ENCODE measurements at regions not wholly inside any gene's neighbourhood (a gene's known extent, or its start where the extent isn't known, plus 50 kb on each side); places are given as distances from the start of the nearest gene placed in this dataset.

DNA sequence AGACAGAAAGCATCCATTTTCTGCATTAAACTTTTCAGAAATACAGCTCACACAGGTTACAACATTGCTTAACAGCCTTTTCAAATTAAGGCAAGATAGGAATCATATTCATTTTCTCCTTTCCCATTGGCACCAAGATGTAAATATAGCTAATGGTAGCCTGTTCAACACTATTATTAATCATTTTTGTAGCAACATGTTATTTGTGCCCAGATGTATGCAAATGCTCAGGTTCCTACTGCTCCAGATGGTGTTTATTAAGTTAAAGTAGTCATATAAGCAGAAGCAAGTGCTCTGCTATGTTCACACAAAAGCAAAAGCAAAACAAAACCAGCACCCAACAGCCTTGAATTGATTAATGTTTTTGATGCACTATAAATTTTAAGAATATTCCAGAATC, 1110.6 kb downstream of the SLC6A15 start:
- intact Hi-C loops (cut with DNase I): no loop called here
- DNase-seq: no peak
- Histone ChIP-seq H3K4me1 (no peaks in the 10 kb centered on the region), H3K27ac (no peak overlapping the region), H3K9me3 (no peaks in the 10 kb centered on the region), H3K36me3 (no peaks in the 10 kb centered on the region), H3K4me3 (no peak overlapping the region), H3K27me3 (no peaks in the 10 kb centered on the region)
- TF ChIP-seq, protein P1, sequence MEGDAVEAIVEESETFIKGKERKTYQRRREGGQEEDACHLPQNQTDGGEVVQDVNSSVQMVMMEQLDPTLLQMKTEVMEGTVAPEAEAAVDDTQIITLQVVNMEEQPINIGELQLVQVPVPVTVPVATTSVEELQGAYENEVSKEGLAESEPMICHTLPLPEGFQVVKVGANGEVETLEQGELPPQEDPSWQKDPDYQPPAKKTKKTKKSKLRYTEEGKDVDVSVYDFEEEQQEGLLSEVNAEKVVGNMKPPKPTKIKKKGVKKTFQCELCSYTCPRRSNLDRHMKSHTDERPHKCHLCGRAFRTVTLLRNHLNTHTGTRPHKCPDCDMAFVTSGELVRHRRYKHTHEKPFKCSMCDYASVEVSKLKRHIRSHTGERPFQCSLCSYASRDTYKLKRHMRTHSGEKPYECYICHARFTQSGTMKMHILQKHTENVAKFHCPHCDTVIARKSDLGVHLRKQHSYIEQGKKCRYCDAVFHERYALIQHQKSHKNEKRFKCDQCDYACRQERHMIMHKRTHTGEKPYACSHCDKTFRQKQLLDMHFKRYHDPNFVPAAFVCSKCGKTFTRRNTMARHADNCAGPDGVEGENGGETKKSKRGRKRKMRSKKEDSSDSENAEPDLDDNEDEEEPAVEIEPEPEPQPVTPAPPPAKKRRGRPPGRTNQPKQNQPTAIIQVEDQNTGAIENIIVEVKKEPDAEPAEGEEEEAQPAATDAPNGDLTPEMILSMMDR (IDR thresholded peaks at IDR 0.05): no peak
- TF ChIP-seq POLR2A (IDR thresholded peaks at IDR 0.05): no peak
- no peak for ATAC-seq

GRCh38 chr12:83800022-83800421, 1112.6 kb downstream of the SLC6A15 start:
- ATAC-seq: peak in 2 of 4 donors; percentile 45 to 63
- no peaks in the 10 kb centered on the region for H3K4me1 ChIP-seq
- H3K36me3 ChIP-seq: no peaks in the 10 kb centered on the region
- H3K27ac ChIP-seq: peak overlapping the region in 1 of 3 donors; percentile 23
- no peaks in the 10 kb centered on the region for H3K9me3 ChIP-seq
- DNase-seq: no peak
- 22% methylated on average over 2 of the region's 2 CpGs for WGBS (ENCODE audit: insufficient coverage, low coverage, low lambda C conversion rate, missing lambda C conversion rate)
- no peak overlapping the region for H3K4me3 ChIP-seq
- H3K27me3 ChIP-seq: no peaks in the 10 kb centered on the region
- no peak for TF ChIP-seq POLR2A (IDR thresholded peaks at IDR 0.05)
- TF ChIP-seq, protein P1 (IDR thresholded peaks at IDR 0.05): no peak
- intact Hi-C loops (cut with DNase I): no loop called here

DNA sequence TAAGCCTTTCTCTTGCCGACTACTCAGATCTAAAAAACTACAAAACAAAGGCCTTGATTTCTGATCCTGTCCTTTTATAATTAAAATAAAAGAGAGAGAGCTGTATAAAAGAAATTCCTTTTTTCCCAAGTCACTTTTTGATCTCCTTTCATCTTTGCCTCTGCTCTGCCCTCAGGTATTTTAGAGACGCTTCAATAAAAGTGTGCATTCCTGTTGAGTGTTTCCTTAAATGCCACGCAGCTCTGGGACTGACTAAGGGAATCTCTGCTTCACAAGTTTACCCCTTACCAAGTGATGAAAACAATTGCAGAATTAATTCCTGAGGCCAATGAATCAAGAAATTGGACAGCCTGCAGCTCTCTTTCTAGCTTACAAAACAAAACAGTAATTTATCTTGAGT, 1109.8 kb downstream of the TMTC2 start:
- Histone ChIP-seq H3K36me3 (no peaks in the 10 kb centered on the region), H3K27ac (no peak overlapping the region), H3K4me1 (no peaks in the 10 kb centered on the region), H3K27me3 (peaks cover 0 to 4% of the 10 kb centered on the region in 2 donors), H3K4me3 (no peak overlapping the region), H3K9me3 (no peaks in the 10 kb centered on the region)
- DNase-seq (no peak), ATAC-seq (no peak)
- TF ChIP-seq, protein P1 (IDR thresholded peaks at IDR 0.05): no peak
- TF ChIP-seq POLR2A (IDR thresholded peaks at IDR 0.05): no peak
- intact Hi-C loops (cut with DNase I): no loop called here
- 91% methylated on average over 3 of the region's 3 CpGs for WGBS (ENCODE audit: insufficient coverage, low coverage, low lambda C conversion rate, missing lambda C conversion rate)

DNA sequence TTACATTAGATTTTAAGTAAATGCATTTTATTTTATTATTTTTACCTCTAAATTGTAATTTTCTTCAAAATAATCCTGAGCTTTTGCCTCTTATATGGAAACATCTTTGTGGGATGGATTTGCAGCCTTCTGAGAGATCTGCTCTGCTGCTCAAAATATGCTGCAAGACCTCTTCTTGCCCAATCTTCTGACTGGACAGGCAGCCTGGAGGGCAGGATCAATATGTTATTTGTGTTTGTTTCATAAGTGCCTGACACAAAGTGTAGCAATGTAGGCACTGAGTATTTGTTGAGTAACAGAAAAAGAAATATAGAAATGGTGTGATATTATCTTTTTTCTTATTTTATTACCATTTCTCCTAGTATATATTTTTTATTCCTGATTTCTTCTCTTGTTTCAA, 1106.9 kb downstream of the TMTC2 start:
- intact Hi-C loops (cut with DNase I): no loop called here
- Histone ChIP-seq H3K4me3 (no peak overlapping the region), H3K27me3 (peaks cover 0 to 4% of the 10 kb centered on the region in 2 donors), H3K27ac (no peak overlapping the region), H3K4me1 (no peaks in the 10 kb centered on the region), H3K36me3 (no peaks in the 10 kb centered on the region), H3K9me3 (no peaks in the 10 kb centered on the region)
- peak in 1 of 3 donors; percentile 50 for DNase-seq
- TF ChIP-seq, protein P1 (IDR thresholded peaks at IDR 0.05): no peak
- TF ChIP-seq POLR2A (IDR thresholded peaks at IDR 0.05): no peak
- peak; percentile 87 to 99 (median 92) for ATAC-seq

GRCh38 chr12:83784298-83784890, 1097.7 kb downstream of the TMTC2 start:
- Histone ChIP-seq H3K36me3 (no peaks in the 10 kb centered on the region), H3K9me3 (no peaks in the 10 kb centered on the region), H3K27ac (no peak overlapping the region), H3K4me3 (no peak overlapping the region), H3K4me1 (no peaks in the 10 kb centered on the region), H3K27me3 (no peaks in the 10 kb centered on the region)
- WGBS (ENCODE audit: insufficient coverage, low coverage, low lambda C conversion rate, missing lambda C conversion rate): 73% methylated on average over 7 of the region's 7 CpGs
- no peak for DNase-seq
- intact Hi-C loops (cut with DNase I): no loop called here
- TF ChIP-seq, protein P1 (IDR thresholded peaks at IDR 0.05): no peak
- no peak for TF ChIP-seq POLR2A (IDR thresholded peaks at IDR 0.05)
- ATAC-seq: no peak

Measured in right lobe of liver (tissue), 6 donors.